Parathyroid adenoma (tissue), 2 donors: ENCODE measurements at regions not wholly inside any gene's neighbourhood (a gene's known extent, or its start where the extent isn't known, plus 50 kb on each side); places are given as distances from the start of the nearest gene placed in this dataset.

Experiments used
- H2AFZ ChIP-seq: fragments of 300-600 bp; sonication (generic); one replicate; pipeline ENCODE4 v1.7.0; 2017; ENCODE audit warnings: antibody characterized with exemption, mild to moderate bottlenecking
- H3K27ac ChIP-seq: fragments of 300-600 bp; sonication (generic); one replicate; pipeline ENCODE4 v1.7.0; 2017
- H3K27me3 ChIP-seq: fragments of 300-600 bp; sonication (generic); one replicate; pipeline ENCODE4 v1.7.0; 2017; ENCODE audit warnings: low read length; ENCODE audit not compliant: control insufficient read depth, insufficient read depth
- H3K36me3 ChIP-seq: fragments of 300-600 bp; sonication (generic); one replicate; pipeline ENCODE4 v1.7.0; 2017; ENCODE audit warnings: low read length; ENCODE audit not compliant: control insufficient read depth, insufficient read depth
- H3K4me1 ChIP-seq: fragments of 300-600 bp; sonication (generic); one replicate; pipeline ENCODE4 v1.7.0; 2017; ENCODE audit warnings: control low read depth
- H3K4me2 ChIP-seq: fragments of 300-600 bp; sonication (generic); one replicate; pipeline ENCODE4 v1.7.0; 2017; ENCODE audit warnings: low read length
- H3K4me3 ChIP-seq: fragments of 300-600 bp; sonication (generic); one replicate; pipeline ENCODE4 v1.7.0; 2017; ENCODE audit warnings: low read depth, low read length
- H3K79me2 ChIP-seq: fragments of 300-600 bp; sonication (generic); one replicate; pipeline ENCODE4 v1.7.0; 2017; ENCODE audit warnings: control low read depth
- H3K9ac ChIP-seq: fragments of 300-600 bp; sonication (generic); one replicate; pipeline ENCODE4 v1.7.0; 2017; ENCODE audit warnings: mild to moderate bottlenecking
- H3K9me3 ChIP-seq: fragments of 300-600 bp; sonication (generic); one replicate; pipeline ENCODE4 v1.7.0; 2017; ENCODE audit warnings: low read length; ENCODE audit not compliant: control insufficient read depth
- TF ChIP-seq, protein P1 (sequence below): fragments of 300-600 bp; sonication (generic); IDR thresholded peaks from one replicate; pipeline ENCODE4 v1.7.0; 2017; ENCODE audit warnings: antibody characterized with exemption, mild to moderate bottlenecking
- donor health status: primary hyperparathyroidism.

DNA sequence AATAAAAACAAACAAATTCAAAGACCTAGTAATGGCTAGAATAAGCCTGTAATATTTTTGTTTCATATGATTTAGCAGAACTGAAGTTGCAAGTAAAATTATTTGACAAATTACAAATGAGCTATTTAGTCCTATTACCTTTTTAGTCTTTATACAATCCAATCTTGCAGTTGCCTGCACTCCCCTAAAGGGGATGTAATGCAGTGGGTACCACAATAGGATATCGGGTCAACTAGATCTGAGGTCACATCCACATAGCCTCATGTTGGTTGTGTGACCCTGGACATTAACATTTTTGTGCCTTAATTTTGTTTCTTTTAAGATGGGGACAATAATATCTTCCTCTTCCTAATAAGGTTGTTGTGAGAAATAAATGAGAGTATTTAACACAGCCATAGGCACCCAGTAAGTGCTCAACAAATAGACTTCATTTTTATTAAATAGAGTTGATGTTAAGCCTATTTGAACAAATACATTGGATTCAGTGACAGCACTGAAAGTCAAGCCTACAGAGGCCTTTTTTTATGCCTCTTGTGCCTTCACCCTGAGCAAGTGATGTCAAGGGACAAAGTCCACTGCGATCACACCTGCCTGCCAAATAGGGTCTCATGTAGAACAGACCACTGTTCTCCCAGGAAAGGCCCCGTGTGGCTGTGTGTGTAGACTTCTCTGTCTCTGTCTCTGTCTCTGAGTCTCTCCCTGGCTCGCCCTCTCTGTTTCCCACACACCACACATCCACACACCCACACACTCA lies 124.8 kb downstream of the EVX1 start:
- Histone ChIP-seq H3K4me3 (no peak overlapping the region), H3K4me1 (no peaks in the 10 kb centered on the region), H2AFZ (no peak overlapping the region), H3K9ac (no peak overlapping the region), H3K79me2 (no peaks in the 10 kb centered on the region), H3K9me3 (no peaks in the 10 kb centered on the region), H3K4me2 (no peak overlapping the region), H3K27ac (no peak overlapping the region), H3K36me3 (no peaks in the 10 kb centered on the region), H3K27me3 (no peaks in the 10 kb centered on the region)
- TF ChIP-seq, protein P1, sequence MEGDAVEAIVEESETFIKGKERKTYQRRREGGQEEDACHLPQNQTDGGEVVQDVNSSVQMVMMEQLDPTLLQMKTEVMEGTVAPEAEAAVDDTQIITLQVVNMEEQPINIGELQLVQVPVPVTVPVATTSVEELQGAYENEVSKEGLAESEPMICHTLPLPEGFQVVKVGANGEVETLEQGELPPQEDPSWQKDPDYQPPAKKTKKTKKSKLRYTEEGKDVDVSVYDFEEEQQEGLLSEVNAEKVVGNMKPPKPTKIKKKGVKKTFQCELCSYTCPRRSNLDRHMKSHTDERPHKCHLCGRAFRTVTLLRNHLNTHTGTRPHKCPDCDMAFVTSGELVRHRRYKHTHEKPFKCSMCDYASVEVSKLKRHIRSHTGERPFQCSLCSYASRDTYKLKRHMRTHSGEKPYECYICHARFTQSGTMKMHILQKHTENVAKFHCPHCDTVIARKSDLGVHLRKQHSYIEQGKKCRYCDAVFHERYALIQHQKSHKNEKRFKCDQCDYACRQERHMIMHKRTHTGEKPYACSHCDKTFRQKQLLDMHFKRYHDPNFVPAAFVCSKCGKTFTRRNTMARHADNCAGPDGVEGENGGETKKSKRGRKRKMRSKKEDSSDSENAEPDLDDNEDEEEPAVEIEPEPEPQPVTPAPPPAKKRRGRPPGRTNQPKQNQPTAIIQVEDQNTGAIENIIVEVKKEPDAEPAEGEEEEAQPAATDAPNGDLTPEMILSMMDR = no peak

DNA sequence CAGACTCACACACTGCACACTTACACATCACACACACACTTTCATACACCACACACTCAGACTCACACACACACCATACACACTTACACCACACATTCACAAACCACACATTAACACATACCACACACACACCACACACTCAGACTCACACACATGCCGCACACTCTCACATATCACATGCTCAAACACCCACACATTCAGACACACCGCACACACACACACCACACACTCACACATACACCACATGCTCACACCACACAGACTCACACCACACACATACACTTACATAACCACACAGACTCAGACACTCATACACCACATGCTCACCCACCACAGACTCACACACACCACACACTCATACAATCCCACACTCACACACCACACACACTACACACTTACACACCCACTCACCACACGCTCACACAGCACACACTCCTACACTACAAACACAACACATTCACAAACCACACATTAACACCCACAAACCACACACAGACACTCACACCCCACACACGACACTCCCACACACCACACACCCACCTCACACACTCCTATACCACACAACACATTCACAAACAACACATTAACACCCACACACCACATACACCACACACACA lies 125.4 kb downstream of the EVX1 start:
- no peaks in the 10 kb centered on the region for H3K79me2 ChIP-seq
- no peaks in the 10 kb centered on the region for H3K9me3 ChIP-seq
- H3K4me2 ChIP-seq = no peak overlapping the region
- no peaks in the 10 kb centered on the region for H3K27me3 ChIP-seq
- no peak overlapping the region for H3K27ac ChIP-seq
- no peak overlapping the region for H3K4me3 ChIP-seq
- H3K4me1 ChIP-seq = no peaks in the 10 kb centered on the region
- H3K36me3 ChIP-seq = no peaks in the 10 kb centered on the region
- H3K9ac ChIP-seq = no peak overlapping the region
- no peak overlapping the region for H2AFZ ChIP-seq
- TF ChIP-seq, protein P1 = no peak

DNA sequence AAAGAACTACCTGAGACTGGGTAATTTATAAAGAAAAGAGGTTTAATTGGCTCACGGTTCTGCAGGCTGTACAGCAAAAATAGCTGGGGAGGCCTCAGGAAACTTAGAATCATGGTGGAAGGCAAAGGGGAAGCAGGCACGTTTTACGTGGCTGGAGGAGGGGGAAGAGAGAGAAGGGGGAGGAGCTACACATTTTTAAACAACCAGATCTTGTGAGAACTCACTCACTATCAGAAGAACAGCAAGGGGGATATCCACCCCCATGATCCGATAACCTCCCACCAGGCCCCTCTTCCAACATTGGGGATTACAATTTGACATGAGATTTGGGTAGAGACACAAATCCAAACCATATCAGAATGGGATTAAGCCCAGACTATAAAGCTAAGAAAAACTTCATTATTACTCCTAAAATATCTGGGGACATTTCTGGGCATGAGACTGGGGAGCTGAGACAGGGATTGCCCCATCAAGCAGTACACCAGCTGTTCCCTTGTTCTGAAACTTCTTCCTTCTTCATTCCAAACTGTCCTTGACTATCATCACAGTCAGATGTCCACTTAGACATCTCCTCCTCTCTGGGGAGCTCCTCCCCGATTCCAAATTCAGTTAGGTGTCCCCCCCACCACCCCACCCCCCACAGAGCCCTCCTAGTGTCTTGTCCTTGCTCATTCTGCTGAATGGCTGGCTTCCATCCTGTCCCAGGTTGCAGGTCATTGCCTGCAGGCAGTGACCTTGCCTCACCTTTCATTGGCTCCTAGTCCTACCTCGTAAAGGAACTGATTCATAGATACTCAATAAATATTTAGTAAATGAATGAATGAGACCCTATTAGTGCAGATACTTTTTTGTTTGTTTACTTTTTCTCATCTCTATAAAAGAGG lies 132.6 kb downstream of the EVX1 start:
- Histone ChIP-seq H3K4me3 (no peak overlapping the region), H3K9me3 (no peaks in the 10 kb centered on the region), H3K9ac (no peak overlapping the region), H3K79me2 (no peaks in the 10 kb centered on the region), H3K4me2 (no peak overlapping the region), H3K27me3 (no peaks in the 10 kb centered on the region), H3K36me3 (no peaks in the 10 kb centered on the region), H3K4me1 (no peaks in the 10 kb centered on the region), H3K27ac (no peak overlapping the region), H2AFZ (no peak overlapping the region)
- TF ChIP-seq, protein P1 = no peak

DNA sequence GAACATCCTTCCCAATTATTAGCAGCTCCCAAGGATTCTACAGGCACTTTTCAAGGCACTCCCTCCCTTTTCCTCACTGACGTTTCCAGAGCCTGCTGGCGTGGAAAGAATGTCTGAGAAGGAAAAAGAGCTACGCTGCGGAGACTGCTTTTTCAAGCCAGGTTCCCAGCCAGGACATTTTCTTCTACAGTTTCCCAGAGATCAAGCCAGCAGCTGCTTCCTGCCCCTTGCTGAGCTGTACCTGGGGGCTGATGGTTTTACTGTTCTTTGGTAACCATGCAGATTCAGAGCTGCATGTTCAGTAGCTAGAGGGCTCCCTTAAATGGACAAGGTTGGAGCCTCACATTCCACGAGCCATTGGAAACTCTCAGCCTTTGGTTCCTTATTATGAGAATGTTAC lies 133.4 kb downstream of the EVX1 start:
- Histone ChIP-seq H3K9me3 (no peaks in the 10 kb centered on the region), H3K36me3 (no peaks in the 10 kb centered on the region), H3K27me3 (no peaks in the 10 kb centered on the region), H3K79me2 (no peaks in the 10 kb centered on the region), H3K27ac (no peak overlapping the region), H2AFZ (no peak overlapping the region), H3K4me3 (no peak overlapping the region), H3K9ac (no peak overlapping the region), H3K4me1 (no peaks in the 10 kb centered on the region), H3K4me2 (no peak overlapping the region)
- TF ChIP-seq, protein P1 = no peak
